Myocyte (in vitro differentiated cells): ENCODE measurements at regions not wholly inside any gene's neighbourhood (a gene's known extent, or its start where the extent isn't known, plus 50 kb on each side); places are given as distances from the start of the nearest gene placed in this dataset.
"Not testable (repeated sequence)": the region's sequence is repeated elsewhere in the genome, so short reads cannot be mapped to it uniquely, and the experiment has no call there.

ENCODE experiments used
- DNase-seq: peaks from one replicate; pipeline ENCODE4 v3.0.0-alpha.2; 2012; ENCODE audit warnings: low read depth

DNA sequence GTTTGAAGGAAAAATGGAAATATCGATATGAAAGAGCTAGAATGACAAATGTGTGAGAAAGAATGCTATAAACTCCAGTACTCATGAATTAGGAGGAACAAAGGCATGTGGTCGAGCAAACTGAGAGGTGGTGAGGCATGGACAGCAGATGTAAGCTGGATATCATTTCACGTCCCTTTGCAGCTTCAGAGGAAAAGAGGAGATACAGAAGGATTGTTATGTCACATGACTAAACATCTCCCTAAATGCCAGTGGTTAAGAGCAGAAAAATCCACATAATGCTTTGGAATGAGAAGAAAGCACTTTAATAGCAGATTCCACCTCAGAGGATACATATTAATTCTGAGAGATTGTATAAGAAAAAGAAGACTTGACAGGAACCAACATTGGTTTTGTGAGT, 248.7 kb downstream of the ZIC4 start:
- peak; percentile 69 for DNase-seq

DNA sequence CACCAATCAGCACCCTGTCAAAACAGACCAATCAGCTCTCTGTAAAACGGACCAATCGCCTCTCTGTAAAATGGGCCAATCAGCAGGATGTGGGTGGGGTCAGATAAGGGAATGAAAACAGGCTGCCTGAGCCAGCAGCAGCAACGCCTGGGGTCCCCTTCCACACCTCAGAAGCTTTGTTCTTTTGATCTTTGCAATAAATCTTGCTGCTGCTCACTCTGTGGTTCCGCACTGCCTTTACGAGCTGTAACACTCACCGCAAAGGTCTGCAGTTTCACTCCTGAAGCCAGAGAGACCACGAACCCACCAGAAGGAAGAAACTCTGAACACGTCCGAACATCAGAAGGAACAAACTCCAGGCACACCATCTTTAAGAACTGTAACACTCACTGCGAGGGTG, 251.4 kb downstream of the ZIC4 start:
- not testable (repeated sequence) for DNase-seq

DNA sequence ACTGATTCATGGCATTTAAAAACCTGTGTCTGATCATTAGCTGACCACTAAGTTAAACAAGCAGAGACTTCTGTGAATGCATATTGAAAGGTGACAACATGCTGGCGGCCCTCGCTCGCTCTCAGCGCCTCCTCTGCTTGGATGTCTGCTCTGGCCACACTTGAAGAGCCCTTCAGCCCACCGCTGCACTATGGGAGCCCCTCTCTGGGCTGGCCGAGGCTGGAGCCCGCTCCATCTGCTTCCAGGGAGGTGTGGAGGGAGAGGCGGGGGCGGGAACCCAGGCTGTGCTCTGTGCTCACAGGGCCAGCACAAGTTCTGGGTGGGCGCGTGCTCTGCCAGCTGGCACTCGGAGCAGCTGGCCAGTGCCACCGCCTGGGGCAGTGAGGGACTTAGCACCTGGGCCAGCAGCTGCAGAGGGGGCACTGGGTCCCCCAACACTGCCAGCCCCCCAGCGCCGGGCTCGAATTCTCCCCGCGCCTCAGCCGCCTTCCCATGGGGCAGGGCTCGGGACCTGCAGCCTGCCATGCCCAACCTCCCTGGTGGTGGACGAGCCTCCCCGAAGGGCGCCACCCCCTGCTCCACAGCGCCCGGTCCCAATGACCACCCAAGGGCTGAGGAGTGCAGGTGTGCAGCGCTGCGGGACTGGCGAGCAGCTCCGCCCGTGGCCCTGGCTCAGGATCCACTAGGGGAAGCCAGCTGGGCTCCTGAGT, 252.4 kb downstream of the ZIC4 start:
- no peak for DNase-seq

DNA sequence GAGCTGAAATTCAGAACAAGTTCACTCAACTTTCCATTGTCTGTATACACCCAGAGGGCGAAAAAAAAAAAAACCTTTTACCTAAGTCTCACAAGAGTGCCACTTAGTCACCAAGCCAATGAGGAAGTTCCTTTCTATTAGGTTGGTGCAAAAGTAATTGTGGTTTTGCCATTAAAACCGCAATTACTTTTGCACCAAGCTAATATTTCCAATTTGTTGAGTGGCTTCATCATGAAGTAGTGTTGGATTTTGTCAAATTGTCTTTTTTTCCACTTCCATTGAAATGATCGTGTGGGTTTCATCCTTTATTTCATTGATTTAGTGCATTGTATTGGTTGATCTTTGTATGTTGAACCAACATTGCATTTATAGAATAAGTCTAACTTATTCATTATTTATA, 253.9 kb downstream of the ZIC4 start:
- no peak for DNase-seq

DNA sequence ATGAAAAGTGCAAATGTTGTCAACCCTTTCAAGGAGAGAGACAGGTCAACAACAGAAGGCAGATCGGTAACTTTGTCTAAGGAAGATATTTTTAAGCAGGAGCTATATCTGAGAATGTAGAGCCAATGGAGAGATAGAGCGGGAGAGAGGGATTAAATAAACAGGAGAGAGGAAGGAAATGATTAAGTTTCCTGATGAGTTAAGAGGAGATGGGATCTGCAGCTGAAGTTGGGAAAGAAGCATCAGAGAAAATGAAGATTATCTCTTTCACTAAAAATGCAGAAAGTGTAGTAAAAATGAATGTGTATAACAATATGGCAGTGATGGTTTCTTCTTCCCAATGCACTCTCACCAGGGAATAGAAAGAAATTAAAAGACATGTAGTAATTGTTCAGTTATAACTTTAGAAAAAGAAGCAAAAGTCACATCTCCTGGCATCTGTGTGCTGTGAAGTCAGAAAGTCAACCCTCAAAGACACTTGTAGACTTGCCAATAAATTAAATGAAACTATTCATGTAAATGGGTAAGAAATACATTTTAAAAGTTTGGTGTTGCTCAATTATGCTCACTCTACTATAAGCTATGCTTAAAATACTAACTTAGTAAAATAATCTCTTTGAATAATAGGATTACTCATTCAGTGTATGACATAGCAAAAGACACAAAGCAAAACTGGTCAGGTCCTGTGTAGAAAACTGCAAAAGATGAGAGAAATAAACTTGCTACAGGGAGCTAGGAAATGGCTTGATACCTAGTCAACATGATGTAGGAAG, 264.6 kb downstream of the ZIC4 start:
- DNase-seq, result no peak

DNA sequence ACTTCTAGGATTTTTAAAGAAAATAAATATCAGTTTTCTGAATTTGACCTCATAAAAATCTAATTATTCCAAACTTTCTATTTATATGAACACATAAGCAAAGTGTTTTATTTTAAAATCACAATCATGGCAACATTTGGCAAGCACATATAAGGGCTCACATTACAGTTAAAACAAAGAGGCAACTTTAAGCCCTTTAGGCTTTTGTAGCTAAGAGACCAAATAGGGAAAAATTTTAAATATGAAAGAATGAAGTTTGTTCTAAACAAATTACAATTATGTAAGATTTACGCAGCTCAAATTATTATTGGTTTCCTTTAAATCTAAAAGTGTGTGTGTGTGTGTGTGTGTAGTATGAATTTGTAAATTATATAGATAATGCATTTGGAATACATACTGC, 267.0 kb downstream of the ZIC4 start:
- DNase-seq, result peak; percentile 20

DNA sequence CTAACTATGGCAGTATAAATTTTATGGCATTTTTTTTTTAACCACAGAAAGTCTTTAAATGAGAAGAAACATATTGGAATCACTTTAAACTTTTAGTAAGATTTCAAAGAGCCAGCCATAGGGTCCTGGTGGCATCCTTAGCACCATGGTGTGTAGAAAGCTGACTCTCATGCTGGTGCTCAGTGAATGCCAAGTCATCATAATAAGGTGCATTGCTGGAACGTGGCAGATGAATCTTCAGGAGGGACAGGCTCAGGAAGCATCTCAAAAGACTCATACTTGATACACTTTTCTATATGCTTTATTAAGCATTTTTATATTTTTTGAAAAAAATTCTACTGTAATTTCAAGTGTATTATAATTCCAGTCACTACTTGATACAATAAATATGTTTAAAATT, 274.2 kb downstream of the ZIC4 start:
- DNase-seq, result no peak

DNA sequence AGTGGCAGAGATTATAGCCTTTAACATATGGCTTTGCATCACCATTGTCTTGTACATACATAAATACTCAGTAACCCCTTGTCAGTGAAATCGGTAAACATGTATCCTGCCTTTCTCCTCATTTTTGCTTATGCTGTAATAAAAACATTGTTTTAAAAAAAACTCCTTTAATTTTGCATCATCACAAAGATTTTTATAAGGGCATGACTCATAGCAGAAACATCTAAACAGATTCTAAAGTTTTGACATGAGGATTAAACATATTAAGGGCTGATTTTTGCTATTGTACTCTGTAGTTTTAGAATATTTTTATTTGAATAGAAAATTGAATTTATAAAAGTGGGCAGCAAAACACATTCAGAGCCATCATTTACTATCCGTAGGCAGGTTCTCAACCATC, 275.9 kb downstream of the ZIC4 start:
- peak; percentile 30 for DNase-seq

DNA sequence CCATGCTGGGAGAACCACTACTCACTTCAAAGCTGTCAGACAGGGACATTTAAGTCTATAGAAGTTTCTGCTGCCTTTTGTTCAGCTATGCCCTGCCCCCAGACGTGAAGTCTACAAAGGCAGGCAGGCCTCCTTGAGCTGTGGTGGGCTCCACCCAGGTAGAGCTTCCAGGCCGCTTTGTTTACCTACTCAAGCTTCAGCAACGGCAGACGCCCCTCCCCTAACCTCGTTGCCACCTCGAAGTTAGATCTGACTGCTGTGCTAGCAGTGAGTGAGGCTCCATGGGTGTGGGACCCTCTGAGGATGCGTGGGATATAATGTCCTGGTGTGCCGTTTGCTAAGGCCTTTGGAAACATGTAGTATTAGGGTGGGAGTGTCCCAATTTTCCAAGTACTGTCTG, 276.7 kb downstream of the ZIC4 start:
- no peak for DNase-seq

DNA sequence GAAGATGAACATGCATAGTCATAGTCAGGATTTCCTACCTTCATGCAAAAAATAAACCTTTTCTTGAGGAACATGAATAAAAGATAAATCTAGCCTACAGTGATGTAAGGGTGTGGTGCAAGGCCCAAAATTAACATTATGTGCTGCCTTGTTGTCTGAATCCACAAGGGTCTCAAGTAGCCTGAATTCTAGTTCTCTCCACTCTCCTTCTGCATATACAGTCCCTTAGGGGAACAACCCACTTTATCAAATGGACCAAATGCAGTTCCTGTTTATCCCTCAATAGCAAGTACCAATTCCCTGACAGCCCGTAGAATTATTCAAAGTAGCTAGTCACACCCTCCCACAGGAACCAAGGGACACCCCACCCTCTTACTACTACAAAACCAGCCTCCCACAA, 284.0 kb downstream of the ZIC4 start:
- DNase-seq, result no peak

DNA sequence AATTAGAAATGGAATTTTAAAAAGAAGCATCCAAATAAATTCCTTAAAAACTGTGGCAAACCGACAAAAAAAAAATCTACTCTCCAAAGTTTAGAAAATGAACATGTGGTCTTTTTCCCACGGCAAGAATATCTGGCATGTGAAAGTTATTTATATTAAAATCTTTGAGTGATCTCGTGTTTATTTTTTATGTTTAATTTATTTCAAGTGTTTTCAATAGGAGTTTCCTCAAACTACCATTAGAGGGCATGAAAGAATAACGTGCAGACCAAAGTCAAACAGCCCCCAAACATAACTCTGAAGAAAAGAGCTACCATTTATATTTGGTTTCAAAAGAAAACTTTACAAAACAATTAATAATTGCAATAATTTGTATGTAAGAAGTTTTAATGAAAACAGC, 286.4 kb downstream of the ZIC4 start:
- DNase-seq, result peak; percentile 55

DNA sequence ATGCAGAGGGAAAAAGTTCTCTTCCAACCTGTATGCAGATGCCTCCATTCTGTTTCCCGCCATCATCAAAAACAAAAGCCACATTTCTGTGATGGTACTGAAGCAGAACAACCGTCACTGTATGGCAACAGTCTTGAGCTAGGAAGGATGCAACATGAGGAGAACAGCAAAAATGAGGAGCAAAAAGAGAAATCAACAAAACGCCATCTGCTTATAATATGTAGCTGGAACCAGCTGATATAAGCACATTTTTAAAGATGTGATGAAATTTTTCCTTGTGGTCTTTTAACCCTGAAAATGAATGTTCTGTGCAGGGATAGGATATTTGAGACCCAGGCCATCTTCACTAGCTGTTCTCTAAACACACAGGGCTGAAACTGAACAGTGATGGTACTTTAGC, 287.0 kb downstream of the ZIC4 start:
- DNase-seq, result no peak

DNA sequence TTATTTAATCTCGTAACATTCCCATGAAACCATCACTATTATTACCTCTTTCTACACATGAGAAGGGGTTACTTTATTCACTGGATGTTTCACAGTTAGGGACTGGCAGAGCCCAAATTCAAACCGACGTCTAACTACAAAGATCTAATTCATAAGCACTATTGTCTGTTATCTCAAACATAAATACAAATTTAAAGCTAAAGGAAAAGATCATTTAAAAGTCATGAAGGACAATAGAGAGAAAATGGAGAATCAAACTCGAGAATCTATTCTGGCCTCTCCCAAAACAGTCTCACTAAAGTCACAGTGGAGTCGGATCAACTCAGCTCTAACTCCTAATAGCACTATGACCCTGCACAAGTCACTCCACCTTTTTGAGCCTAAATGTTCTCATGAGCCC, 287.7 kb downstream of the ZIC4 start:
- no peak for DNase-seq

DNA sequence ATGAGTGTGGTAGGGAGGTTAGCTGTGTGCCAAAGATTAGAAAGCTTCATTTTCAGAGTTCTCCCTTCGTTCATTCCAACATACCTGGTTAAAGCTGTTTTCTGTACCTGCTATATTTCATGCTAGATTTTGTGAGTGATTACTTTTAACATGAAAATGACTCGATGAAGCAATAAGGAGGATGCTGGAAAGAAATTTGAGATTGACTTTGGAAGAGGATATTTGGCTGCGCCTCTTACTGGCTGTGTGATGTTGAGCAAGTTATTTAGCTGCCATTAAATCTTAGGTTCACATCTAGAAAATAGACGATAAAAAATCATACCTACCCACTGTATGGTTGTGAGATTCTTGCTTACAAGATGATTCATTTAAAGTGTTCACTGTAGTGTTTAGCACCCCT, 288.7 kb downstream of the ZIC4 start:
- DNase-seq, result no peak

DNA sequence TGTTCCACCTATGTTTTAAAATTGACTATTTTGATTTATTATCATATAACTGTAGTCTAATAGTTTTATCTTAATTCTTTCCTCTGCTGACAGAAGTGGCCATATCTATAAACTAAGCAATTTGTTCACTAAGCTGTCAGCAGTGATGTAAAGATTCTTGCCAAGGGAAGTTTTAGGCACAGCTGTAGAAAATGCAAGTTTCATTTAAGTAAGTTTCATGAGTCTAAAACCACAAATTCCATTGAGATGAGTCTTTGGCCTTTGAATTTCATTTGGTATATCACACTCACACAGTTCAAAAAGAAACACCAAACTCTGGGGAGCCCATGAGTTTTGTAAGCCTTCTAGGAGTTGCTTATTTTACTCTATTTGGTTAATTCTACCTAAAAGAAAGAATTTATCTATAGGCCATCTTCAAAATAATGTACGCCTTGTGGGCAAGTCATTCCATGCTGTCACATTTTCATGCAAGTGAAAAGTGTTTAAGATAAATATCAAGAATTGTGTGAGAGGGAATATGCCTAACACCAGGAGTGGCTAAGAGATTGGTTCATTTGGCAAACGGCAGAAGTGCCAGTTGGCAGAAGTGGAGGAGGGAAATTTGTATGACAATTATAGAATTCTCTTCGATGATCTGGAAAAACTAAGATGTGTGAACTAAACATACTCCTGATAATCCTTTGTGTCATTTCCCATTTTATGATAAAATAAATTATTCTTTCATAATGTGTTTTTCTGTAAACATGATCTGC, 292.9 kb downstream of the ZIC4 start:
- peak; percentile 53 for DNase-seq

DNA sequence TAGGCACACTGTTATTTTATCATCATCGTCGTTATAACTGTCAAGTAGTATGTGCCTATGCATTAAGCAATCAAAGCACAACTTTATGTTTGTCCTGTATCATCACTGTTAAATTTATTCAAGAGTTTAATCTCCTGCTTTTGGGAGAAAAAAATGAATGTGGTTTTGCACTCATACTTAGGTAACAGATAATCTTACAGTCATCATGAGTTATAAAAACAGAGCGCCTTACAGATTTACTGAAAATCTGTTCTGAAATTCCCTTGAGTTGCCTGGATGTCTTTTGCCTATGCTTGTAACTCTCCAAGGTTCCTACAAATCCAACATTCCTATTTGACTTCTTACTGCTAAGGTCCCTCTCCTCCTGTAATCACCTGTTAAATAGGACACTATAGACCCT, 307.3 kb downstream of the ZIC4 start:
- DNase-seq, result no peak

DNA sequence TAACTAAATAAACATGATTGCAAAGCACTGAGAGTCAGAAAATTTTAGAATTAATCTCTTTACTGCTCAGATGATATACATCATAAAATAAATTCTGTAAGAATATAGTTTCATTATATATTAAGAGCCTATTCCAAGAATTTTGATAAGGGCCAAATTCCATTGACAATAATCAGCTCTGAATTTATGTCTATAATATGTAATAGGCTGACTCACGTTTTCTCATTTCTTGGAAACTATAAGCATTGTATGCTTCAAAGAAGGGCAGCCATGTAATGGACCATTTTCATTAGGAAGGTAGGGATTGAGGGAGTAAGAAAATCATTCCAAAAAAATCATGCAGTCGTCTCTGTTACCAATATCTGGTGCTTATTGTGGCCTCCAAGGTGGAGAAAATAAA, 315.9 kb downstream of the ZIC4 start:
- no peak for DNase-seq

DNA sequence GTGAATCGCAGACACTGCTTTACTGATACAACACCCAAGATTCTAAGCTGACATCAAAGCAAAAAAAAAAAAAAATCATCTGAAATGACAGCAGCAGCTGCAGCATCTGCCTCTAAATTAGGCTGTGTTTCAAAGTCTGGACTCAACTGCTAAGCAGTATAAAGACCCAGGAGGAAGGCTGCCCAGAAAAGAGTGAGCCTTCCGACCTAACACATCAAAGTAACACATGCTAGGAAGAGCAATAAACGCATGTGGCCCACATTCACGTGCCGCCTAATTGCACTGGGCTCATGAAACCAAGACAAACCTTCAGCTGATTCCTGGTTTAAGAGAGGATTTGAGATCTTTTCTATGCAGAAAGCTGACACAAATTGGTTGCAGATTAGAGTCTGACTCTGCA, 317.1 kb downstream of the ZIC4 start:
- DNase-seq, result peak; percentile 91

DNA sequence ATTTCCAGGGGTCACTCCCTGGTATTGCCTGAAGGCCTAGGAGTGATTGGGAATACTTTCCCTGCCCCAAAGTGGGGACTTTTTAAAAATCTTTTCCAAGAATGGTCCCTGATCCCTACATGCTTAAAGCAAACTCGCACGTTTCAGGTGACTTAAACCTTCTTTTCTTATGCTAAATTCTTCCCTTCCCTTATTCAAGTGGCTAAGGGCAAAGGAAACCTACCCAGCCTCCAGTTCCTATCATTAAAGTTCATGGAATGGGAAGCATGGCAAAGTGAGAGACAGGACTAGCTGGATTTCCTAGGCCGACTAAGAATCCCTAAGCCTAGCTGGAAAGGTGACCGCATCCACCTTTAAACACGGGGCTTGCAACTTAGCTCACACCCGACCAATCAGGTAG, 346.8 kb downstream of the ZIC4 start:
- DNase-seq, result not testable (repeated sequence)

DNA sequence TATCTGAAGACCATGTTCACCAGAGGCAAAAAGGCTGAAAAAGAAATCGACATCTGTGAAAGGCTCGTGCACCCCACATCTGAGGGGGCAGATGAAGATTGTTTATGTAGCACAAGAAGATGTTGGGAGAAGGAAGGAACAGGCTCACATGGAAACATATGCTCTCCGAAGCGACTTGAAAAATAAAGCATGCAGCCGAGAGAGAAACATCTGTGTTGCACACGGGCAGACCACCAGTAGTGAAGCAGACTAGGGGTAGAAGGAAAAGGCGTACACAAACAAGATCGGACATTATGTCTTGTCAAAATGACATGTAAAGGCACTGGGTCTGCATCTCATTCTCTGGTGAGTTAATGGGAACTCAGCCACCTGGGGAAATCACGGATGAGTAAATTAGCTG, 356.5 kb downstream of the ZIC4 start:
- no peak for DNase-seq

DNA sequence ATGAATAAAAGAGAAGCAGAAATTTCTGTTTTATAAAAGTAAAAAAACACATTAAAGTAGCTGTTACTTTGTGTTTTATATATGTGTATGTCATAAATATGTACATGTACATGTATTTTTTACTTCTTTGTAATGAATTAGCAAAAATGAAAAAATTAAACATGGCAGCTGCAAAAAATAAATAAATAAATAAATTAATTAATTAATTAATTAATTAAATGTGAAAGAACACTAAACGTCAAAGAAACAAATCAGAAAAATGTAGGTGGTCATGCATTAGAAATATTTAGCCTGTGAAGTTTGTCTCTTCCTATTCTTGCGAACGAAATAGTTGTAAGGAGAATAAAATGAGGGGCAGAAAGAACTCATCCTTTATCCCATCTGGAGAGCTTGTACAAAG, 357.0 kb downstream of the ZIC4 start:
- DNase-seq, result no peak

DNA sequence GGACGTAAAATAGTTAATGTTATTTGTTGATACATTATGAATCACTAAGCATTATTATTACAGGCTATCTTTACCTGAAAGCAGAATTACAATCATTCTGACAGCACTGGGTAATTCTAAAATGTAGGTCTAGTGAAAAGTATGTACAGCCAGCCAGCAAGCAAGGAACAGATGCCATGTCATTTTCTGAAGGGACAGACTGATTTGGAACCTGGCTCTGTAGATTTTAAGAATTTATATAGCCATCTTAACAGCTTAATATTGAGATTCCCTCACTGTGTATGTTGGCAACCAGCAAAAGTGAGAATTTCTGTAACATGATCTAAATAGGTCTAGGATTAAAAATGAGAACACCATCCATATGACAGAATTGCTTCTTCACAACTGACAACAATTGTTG, 359.4 kb downstream of the ZIC4 start:
- no peak for DNase-seq
